Ecto neural progenitor cell (in vitro differentiated cells): ENCODE measurements at regions not wholly inside any gene's neighbourhood (a gene's known extent, or its start where the extent isn't known, plus 50 kb on each side); places are given as distances from the start of the nearest gene placed in this dataset.

ENCODE experiments used
- DNase-seq: peaks from one replicate; pipeline ENCODE4 v3.0.0-alpha.2; 2018; ENCODE audit warnings: low spot score

DNA sequence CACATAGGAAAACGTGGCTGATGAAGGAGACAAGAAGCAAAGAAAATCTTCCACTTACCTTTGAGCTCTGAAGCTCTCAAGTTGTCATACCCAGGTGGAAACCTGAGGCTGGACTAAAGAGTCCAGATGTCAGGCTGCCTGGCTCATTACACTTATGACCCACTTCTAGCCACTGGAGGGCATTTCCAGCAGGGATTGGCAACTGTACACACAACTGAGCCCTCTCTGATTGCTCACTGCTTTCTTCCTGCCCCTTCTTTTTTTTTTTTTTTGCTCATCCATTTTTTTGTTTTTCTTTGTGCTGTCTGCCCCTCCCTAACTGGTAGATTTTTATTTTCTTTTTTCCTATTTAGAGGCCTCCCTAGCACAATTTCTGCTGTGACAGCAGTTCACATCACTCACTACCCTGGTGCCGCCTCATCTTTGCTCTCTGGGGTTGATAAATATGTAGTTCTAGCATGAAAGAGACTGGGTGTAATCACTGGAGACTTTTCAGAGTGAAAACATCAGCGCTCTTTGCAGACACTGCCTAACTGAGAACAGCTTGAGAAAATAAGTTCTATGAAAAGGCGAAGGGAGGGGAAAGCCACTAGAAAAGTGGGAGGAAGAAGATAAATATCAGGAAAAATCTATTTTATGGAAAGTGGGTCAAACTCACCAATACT, 334.5 kb downstream of the NUF2 start:
- DNase-seq, result no peak

DNA sequence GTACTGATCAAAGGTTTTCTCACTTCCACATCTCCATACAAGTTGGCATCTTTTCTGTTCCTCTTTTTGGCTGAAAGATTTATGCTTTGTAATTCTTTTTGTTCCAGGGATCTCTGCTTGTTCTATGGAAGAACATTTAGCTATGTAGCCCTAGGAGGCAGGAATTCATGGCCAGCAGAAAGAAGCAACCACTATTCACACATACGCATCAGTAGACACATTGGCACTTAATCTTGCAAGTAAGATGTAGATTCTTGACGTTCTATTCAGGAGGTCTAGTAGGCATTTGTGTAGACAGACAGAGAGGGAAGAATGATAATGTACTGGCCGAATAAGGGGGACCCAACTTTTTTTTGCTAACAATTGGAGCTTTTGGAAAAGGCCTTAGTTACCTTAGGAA, 336.0 kb downstream of the NUF2 start:
- DNase-seq, result no peak

DNA sequence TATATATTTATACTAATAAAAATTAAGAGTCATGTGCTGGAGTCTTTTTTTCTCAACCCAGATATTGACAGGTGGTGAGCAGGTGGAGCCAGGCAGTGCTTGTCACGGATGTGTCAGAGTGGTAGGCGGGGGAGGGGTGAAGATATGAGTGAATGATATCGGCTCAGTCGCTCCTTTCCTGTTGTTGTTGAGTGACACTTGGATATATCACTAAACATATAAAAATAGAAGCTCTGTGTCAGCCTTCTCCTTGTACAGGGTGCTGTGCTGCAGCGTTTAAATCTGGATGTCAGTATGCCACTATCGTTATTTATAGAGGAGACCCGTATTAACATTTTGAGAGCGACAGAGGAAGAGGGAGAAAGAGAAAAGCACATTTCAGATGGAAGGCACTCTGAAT, 339.6 kb downstream of the NUF2 start:
- no peak for DNase-seq

- no peak for DNase-seq
Measured at GRCh38 chr1:163664671-163665335, 343.0 kb downstream of the NUF2 start.

- DNase-seq, result no peak
Measured at GRCh38 chr1:163668472-163668871, 346.7 kb downstream of the NUF2 start.

DNA sequence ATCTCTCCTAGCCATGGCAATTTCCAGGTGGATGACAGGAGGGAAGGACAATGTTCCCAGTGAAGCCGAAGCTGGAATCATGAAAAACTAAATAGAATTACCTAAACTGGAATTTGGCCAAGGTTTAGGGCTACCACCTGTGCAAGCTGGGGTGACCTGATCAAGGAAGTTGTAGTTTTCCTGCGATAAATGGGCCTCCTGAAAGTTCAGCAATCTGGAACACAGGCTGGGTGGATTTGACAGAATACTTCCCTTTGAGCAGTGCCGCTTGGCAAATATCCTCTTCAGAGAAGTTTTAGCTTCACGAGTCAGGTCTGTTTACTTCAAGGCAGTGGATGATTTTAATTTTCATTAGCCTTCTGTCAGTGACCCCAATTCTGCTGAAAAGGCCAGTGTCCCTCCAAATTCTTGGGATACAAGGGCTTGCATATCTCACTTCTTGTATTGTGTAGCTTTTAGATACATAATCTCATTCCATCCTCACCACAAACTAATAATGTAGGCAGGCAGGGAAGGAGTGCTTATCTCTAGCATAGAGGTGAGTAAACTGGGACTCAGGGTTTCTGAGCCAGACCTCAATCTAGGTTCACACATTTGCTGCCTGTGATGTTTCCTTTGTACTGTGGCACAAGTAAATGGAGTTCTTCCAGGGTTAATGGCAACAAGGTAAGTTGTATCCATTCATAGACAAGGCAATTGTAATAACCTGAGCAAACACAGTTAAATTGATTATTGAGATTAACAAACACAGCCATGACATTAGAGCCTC, 349.4 kb downstream of the NUF2 start:
- DNase-seq, result no peak

DNA sequence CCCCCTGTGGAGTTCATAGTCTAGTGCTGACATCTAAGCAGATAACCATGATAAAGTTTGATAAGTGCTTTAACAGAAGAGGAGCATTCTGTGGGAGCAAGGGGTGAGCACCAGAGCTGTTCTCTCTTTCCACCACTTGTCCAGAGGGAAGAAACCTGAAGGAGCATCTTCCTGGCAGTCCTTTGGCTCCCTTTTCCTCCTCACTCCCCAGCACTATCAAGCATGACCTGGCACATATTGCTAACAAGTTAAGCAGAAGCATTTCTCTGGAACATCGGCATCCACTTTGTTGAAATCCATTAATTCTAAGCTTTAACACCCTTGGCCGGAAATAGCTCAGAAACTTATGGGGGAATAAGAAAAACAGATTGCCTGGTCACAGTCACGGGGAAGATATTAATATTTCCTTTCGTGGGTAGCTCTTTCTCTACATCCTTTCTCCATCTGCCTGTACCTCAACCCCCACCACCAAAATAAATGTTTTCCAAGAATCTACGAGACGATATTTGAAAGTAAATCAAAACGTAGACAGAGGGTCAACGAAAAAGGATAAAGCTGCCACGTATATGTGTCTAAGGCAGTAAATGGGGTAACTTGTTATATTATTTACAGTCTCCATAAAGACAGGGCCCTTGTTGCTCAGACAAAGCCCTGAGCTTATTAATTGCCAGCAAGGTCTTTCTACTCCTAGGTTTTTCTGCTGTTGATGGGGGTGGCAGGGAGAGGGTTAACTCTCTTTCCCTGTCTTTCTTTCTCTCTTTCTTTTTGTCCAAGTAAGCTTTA, 351.4 kb downstream of the NUF2 start:
- DNase-seq, result no peak

- DNase-seq, result no peak
Measured at GRCh38 chr1:163673759-163674151, 352.0 kb downstream of the NUF2 start.

DNA sequence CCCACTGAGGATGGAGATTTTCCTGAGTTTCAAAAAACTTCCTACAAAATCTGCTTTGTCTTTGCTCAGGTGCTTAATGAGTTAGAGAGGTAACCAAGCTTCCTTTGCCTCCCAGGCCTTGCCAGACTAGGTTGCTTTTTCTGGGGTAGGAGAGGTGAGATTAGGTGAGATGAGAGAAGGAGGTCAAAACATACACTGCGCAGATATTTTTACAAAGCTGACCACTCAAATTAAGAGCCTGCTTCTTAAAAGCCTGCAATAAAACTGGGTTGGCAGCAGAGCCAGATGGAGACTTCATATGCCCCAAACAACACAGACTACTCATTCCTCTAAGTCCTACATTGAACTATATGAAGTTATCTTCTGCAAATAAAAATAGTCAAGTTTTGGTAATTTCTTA, 352.5 kb downstream of the NUF2 start:
- DNase-seq, result no peak

- DNase-seq, result no peak
Measured at GRCh38 chr1:163684785-163685184, 363.0 kb downstream of the NUF2 start.

- no peak for DNase-seq
Measured at GRCh38 chr1:163692266-163692665, 370.5 kb downstream of the NUF2 start.

GRCh38 chr1:163697137-163697536, 375.4 kb downstream of the NUF2 start:
- no peak for DNase-seq

- DNase-seq, result no peak
Measured at GRCh38 chr1:163701783-163702374, 380.1 kb downstream of the NUF2 start.

GRCh38 chr1:163703794-163704193, 382.0 kb downstream of the NUF2 start:
- no peak for DNase-seq

DNA sequence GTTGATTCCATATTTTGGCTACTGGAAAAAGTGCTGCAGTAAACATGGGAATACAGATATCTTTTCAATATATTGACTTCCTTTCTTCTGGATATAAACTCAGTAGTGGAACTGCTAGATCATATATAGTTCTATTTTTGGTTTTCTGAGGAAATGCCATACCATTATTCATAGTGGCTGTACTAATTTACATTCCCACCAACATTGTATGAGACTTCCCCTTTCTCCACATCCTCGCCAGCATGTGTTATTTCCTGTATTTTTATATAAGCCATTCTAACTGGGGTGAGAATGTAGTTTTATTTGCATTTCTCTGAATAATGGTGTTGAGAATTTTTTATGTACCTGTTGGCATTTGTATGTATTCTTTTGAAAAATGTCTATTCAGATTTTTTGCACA, 385.2 kb downstream of the NUF2 start:
- no peak for DNase-seq

DNA sequence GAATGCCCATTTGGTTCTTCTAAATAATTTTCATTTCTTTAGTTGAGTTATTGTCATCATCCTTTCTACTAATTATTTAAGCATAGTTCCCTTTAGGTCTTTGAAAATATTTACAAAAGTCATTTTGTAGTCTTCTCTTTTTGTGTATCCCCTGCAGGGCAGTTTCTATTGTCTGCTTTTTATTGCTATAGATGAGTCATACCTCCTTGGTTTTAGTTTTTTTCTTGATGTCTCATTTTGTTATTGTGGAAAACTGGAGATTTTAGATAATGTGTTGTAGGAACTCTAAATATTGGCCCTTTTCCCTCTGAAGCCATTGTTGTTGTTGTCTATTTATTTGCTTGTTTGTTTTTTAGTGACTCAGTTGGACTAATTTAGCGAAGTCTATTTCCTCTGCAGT, 387.9 kb downstream of the NUF2 start:
- no peak for DNase-seq

GRCh38 chr1:163712321-163712720, 390.6 kb downstream of the NUF2 start:
- no peak for DNase-seq

DNA sequence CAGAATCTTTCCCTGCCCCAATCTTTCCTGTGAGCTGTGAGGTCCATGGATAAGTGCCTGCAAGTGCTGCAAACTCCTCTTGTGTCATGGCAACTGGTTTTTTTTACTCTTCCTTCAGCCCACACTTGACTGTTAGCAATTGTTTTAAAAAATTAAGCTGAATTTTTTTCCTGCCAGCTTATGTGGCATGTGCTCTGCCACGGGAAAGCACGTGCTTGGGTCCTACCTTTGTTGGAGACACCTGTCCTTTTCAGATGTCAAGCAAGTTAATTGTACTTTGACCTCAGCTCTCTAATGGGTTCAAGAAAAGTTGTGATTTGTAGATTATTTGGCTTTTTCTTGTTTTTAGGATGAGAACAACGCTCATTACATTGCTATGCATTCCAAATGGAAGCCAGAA, 398.5 kb downstream of the NUF2 start:
- no peak for DNase-seq

DNA sequence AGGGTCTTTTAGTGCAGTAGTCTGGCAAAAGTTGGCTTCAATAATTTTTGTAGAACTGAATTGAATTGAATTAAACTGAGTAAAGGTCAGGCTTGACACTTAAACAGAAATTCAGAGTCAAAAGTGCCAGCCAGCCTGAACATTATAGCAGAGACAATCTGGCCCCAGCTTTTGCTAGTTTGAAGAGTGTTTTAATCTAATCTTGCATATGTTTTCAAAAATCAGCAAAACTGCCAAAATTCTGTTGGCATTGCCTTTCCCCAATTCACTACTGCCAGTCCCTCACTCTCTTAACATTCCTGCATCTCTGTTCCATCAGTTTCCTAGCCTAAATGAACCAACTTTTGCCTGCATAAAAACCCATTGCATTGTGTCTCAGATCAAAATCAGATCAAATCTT, 403.8 kb downstream of the NUF2 start:
- no peak for DNase-seq

GRCh38 chr1:163730411-163730821, 408.7 kb downstream of the NUF2 start:
- DNase-seq, result no peak

GRCh38 chr1:163737261-163737660, 415.5 kb downstream of the NUF2 start:
- DNase-seq, result no peak

DNA sequence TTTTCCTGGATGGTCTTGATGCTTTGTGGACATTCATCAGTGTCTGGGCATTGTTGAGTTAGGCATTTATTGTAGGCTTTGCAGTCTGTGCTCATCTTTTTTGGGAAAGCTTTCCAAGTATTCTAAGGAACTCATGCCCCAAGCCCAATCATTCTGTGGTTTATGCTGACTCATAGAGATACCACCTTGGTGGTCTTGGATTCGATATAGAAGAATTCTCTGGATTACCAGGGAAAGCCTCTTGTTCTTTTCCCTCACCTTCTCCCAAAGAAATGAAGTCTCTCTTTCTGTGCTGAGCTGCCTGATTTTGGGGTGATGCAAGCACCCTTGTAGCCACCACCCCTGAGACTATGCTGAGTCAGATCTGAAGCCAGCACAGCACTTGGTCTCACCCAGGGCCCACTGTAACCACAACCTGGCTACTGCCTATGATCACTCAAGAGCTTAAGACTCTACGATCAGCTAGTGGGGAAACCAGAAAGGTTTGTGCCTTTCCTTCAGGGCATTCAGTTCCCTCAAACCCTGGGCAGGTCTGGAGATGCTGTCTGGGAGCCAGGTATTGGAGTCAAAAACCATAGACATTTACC, 422.6 kb downstream of the NUF2 start:
- DNase-seq, result no peak
